HG03064 (cell line): ENCODE measurements at regions not wholly inside any gene's neighbourhood (a gene's known extent, or its start where the extent isn't known, plus 50 kb on each side); places are given as distances from the start of the nearest gene placed in this dataset.

ENCODE experiments used
- ATAC-seq: cut with Tn5 transposase; IDR thresholded peaks from one replicate; pipeline ENCODE4 v1.9.1; 2021; ENCODE audit warnings: low read depth; ENCODE audit not compliant: unreplicated experiment

DNA sequence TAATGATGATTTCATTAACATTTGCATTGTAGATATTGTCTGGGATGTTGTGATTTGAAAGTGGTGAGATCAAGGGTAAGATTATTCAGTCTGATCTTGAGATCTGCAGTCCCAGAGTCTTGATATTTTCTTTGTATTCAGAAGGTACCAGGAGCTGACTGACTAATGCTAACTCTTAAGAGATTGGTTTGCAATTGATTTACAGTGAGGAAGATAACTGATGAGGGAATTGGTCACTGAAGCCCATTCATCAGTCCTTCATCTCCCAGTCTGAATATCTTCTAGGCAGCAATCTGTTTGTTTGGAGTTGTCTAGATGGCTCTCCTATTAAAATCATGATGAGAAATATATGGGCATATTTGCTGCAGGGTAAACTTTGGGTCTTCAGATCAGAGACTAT lies 473.7 kb downstream of the ARL4A start:
- no peak for ATAC-seq

DNA sequence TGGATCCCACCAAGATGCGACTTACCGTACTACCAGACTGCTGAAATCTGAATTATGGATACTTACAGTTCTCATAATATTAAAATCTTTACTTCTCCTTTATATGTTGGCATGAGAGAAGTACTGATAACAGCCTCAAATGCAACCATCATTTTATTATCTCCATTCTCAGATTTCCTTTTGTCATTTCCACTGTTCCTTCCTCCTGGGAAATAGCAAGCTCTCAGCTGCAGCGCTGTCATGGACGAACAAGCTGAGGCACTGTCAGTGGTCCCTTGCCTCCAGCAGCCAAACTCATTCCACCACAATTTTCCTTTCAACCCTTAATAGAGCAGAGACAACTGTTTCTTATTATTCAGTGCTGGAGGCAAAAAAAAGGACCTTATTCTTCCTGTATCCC lies 478.4 kb downstream of the ARL4A start:
- no peak for ATAC-seq

DNA sequence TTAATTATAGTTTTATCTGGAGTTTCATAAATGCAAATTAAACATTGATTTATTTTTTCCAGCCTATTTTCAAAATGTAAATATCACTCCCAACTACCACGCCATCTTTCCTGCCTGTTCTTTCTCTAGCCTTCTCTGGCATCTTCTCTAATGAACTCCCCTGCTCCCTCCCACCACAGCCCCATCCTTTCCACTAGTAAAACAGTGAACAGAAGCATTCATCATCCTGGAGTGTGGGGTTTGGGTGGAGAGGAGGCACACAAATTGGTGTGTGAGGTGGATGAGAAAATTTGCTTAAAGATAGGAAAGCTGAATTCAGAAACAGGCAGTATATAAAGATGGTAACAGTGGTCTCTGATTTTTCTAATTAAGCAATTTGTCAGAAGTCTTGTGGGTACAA lies 479.4 kb downstream of the ARL4A start:
- ATAC-seq: no peak

DNA sequence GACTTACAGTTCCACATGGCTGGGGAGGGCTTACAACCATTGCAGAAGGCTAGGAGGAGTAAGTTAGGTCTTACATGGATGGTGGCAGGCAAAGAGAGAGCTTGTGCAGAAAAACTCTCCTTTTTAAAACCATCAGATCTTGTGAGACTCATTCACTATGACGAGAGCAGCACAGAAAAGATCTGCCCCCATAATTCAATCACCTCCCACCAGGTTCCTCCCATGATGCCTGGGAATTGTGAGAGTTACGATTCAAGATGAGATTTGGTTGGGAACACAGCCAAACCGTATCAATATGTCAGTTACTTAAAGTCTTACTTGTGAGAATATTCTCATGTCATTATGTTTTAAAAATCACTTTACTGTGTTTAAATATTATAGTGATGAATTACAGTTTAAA lies 481.9 kb downstream of the ARL4A start:
- ATAC-seq: no peak

DNA sequence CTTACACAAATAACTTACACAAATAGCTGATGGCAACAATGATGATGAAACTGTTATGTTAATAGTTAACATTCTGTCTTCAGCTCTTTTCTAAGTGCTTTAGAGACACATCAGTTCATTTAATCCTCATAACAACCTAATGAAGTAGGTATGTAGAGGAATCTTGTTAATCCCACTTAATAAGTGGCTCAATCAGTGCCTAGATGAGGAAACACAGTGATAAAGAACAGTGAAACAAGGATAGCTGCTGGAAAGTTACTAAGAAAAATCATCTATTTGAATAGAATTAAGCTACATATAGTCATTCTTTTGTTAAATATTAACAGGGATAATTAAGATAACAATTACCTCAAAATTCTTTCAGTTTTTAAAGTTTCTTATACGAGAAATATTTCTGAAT lies 487.6 kb downstream of the ARL4A start:
- ATAC-seq: no peak

DNA sequence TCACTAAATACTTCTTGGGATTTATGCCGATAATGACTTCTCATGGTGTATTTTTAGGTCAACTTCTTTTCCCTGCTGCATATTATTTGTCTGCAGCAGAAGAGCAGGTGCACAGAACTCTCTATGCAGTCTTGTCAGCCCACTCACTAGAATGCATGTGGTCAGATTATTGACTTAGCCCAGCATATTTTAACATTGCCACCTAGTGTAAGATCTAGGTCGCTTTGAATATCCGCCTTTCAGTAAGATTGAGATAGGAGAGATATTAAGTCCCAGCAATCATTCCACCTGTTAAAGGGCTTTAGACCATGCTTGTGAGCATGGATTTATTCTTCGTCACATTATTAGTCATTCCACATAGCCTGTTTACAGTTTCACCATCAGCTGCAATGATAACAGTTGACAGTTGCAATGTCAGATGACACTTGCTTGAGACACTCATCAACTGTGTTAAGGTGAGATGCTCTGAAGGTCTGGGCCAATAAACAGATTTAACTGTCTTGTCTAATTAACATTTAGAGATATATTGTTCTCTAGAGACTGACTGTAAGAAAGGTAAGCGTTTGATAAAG lies 491.7 kb downstream of the ARL4A start:
- ATAC-seq: no peak

DNA sequence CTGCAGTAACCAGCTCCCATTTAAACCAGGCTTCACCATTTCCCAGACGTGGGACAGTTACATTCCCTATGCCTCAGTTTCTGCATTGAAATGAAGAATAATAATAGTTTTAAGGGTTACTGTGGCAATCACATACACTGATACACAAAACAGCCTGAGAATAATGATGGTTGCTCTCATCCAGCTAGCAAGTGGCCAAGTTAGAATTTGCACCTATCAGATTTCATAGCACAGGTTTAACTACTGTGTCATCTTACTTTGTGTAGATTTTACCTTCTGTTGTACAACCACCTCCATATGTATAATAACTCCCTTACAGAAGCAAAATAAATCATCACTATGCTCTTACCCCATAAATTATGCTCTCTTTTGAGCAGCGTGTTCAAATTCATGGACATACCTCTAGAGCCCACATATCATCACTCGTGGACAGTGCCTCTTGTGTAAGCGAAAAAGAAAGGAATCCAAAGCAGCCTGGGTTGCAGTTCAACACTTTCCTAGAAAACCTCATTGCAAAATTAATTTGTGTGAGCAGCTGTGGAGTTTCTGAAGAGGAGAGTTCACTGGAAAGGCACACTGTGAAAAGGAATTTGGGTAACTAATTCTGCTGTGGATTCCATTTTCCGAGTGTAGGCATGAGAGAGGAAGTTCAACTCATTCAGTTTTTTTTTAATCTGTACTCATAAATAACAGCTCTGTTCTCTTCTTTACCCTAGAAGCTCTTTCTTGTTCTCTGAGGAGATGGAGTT lies 492.5 kb downstream of the ARL4A start:
- no peak for ATAC-seq

DNA sequence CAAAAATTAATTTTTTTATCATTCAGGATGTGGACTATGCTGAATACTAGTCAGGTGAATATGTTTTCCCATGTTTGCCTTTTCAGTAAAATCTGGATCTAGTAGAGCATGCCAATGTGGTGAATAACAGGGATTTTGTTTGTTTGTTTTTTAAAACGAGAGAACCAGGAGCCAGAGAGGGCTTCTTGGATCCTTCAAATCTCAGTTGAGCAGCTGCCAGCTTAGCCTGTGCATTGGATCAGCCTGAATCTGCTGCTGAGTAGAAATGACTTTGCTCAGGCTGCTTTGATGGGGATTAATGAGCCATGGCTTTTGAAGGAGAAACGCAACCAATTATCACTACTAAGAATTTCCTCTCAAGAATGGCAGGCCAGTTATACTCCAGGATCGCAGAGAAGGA lies 493.8 kb downstream of the ARL4A start:
- ATAC-seq: no peak

DNA sequence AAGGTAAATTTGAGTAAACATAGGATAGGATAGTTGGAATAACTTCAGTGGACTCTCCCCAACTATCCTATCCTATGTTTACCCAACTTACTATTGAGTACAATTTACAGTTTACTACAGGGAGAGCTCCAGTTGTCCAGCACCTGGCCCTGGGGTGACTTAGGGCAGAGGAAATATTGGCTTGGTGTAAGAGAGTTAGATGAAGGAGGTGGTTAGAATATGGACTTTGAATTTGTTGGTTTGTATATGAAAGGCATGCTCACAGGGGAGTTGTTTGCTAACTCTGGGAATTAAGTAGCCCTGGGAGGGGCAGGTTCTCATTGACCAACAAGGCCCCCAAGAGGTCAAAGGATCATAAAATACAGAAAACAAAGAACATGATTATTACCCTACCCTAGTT lies 497.7 kb downstream of the ARL4A start:
- no peak for ATAC-seq

DNA sequence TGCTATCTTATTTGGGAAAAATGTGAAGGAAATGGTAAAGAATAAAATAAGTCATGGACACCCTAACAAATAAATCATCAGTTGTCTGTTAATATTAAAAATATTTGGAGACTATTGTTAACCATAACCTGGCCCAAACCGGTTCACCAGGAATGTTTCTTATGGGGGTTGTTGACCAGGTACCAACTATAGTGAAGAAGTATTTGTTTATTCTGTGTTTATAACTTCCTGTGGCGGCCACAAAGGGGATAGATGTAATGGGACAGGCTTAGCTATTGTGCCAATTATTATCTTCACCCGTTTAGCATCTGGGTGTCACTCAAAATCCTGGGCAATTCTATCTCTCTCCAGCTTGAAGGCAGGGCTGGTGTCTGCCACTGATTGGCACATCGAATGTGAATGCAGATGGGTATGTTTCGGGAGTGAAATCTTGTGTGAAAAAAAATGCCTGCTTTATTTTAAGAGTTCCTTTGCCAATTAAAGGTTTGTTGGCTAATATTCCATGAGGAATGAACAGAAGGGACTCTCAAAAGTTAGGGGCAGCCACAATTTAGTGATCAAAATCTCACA lies 500.9 kb downstream of the ARL4A start:
- ATAC-seq: no peak

DNA sequence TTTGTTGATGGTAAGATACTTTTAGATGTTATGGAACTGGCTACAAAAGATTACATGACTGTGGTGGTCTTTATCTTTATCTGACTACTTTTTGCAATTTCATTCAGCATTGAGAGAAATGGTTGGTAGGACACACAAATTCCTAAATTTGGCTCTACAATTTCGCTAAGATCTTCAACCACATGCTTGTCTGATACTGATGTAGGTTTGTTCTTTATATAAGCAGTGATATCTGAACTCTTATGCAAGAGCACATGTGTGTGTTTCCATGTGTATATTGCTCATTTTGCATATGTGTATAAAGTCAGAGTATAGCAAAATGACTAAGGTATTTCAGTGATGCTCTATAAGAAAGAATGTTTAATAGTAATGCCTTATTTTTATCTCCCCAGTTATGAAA lies 501.5 kb downstream of the ARL4A start:
- no peak for ATAC-seq

DNA sequence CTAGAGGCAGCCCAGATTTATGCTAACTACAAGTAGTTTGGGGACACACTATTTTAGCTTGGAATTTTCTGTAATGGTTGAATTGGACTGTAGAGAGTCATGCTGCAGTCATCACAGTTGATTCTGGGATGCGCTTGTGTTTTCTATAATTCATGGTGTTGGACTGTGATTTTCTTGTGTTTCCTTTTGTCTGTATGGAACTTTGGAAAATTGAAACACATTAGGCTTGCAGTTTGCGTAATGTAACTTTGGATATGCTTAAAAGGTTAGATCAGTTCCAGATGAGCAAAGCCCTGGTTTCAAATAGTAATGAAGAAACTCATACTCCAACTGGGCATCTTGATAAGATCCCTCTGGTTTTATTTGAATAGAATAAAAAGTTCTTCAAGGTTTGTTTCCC lies 502.2 kb downstream of the ARL4A start:
- no peak for ATAC-seq

DNA sequence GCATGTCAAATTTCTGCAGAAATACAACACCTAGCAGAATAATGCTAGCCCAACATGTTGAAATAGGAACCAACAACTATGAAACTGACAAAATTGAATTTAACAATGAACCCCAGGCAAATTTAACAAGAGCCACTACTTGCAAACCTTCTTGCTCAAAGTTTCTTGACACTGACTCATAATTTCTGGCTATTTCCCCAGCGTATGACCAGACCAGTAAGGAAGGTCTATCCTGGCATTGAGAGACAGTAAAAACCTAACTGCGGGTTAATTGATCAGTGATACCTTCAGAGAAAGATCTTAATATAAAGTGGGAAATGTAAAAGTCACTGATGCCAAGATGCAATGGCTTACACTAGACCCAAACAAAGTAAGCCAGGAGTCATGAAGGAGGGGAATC lies 510.1 kb downstream of the ARL4A start:
- ATAC-seq: no peak

DNA sequence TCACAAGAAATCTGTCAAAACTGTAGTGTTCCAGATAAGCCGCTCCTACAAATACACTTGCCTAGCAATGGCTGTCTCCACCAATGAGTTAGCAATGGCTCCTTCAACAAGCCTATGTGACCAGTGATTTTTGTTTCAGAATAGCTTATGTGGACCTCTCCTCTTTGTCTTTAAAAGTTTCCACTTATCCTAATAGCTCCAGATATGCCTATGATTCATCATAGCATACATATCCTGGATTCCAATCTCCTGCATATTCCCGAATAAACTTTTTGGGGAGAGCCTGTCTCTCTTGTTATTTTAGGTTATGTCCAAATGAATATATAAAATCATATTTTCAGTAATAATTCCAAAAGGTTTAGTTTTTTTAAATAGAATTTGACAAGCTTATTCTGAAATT lies 510.6 kb downstream of the ARL4A start:
- no peak for ATAC-seq

DNA sequence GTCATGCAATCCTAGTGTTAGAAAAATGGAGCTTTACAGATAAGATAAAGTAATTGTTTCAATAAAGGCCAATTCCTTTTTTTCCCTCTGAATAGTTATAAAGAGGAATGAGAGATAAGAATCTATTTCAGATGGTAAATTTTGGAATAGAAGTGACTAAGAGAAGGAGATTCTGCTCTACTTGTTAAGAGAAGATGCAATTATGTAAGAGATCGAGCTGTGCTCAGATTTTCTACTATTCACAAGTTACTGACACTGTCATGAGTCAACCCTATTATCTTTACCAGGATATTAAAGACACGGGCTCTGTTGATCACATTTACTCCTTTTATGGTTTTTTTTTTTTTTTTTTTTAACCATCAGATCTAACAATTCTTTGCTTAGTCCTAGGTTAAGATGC lies 511.3 kb downstream of the ARL4A start:
- no peak for ATAC-seq

DNA sequence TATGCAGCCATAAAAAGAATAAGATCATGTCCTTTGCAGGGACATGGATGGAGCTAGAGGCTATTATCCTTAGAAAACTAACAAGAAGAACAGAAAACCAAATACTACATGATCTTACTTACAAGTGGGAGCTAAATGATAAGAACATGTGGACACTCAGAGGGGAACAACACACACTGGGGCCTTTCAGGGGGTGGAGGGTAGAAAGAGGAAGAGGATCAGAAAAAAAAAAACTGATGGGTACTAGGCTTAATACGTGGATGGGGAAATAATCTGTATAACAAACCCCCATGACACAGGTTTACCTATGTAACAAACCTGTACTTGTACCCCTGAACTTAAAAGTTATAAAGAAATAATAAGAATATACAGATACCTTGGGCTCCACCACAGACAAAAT lies 514.2 kb downstream of the ARL4A start:
- no peak for ATAC-seq

DNA sequence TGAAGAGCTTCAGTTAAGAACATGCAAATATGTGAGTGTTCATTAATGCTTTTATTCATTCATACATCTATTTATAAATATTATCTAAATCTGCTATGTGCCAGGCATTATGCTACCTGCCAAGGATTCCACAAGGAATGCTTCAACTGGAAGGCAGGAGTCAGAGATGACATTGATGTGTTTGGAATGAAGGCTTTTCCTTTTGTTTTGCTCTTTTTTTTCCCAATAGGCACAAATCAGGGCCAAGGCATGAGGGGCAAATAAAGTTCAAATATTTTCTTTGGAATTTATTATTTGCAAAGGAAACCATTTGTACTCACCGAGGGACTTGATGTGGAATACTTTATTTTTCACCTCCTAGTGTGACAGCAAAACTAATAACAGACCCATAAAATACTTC lies 530.3 kb downstream of the ARL4A start:
- ATAC-seq: no peak

DNA sequence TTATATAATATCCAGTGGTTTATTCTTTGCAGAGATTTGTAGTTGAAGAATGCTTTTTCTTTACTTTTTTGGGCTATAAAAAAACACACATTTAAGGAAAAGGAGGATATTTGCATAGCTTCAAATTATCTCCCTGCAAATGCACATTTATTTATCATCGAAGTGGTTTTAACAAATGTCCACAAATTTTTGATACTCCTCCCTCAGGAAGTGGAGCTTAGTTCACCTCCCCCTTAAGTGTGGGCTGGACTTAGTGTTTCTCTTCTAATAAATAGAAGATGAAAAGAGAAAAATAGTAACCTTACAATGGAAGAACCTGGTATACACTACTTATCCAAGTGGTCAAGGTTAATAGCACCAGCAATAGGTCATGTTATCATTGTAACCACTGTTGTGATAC lies 537.6 kb downstream of the ARL4A start:
- no peak for ATAC-seq

DNA sequence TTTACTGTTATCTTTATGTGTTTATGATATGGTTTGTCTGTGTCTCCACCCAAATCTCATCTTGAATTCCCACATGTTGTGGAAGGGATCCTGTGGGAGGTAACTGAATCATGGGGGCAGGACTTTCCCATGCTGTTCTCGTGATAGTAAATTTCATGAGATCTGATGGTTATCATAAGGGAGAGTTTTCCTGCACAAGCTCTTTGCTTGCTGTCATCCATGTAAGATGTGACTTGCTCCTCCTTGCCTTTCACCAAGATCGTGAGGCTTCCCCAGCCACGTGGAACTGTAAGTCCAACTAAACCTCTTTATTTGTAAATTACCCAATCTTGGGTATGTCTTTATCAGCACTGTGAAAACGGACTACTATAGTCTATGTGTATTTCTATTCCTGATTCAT lies 539.0 kb downstream of the ARL4A start:
- no peak for ATAC-seq

DNA sequence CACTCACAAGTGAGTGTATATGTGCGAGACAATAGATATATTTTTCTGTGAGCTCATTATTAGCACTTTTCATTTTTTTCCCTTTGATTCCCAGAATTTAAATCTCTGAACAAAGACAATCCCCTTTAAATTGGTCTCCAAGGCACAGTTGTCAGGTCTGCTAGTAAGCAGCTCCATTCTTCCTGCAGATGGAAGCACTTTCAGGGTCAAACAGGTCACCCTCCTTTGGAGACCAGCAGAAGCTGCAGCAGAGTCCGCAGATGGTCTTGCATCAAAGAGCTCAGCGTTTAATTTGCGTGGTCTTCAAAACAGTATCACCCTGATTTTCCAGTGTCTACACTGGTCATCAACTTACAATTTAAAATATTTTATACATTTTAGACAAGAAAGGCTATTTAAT lies 543.8 kb downstream of the ARL4A start:
- no peak for ATAC-seq

DNA sequence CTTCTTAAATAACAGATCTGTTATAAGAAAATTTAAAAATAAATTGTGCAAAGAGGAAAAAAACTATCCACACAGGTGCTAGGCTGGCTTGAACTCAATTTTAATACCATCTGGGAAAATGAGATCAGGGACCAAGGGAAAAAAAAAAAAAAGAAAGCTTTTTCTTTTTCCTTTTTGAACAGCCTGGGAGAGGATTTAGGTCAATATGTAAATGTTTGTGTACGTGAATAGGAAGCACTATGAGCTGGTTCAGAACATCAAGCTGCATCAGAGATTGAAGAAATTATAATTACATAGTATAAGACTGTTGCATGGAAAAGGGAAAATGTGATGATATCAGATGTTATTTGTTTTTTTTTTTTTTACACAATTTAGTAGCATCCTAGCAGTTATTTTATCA lies 548.0 kb downstream of the ARL4A start:
- no peak for ATAC-seq

DNA sequence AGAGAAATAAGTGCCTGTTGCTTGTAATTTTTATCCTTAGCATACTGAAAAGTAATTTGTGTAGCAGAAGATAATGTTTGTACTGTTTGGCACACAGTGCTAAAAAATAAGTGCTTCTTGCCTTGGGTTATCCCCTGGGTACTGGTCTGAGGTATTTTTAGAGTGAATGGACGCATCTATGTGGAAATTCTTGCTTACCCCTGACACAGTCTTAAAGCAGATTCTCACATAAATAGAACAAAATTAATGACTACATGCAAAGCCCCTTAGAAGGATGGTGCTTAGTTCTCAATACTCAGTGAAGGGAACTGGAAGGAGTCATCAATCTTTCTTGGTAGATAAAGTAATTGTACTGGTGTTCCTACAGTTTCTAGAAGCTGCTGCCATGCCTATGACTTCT lies 548.6 kb downstream of the ARL4A start:
- no peak for ATAC-seq
